ENCODE measurements at regions not wholly inside any gene's neighbourhood (a gene's known extent, or its start where the extent isn't known, plus 50 kb on each side); places are given as distances from the start of the nearest gene placed in this dataset.
"Not testable (repeated sequence)": the region's sequence is repeated elsewhere in the genome, so short reads cannot be mapped to it uniquely, and the experiment has no call there.

GRCh38 chr1:157288996-157289395 is 150.8 kb upstream of the ETV3 start:
- no peak for DNase-seq

- DNase-seq, result no peak
These were observed 150.3 kb upstream of the ETV3 start for GRCh38 chr1:157288492-157288891.

GRCh38 chr1:157288006-157288405 is 149.8 kb upstream of the ETV3 start:
- no peak for DNase-seq

- no peak for DNase-seq
These were observed 149.3 kb upstream of the ETV3 start for GRCh38 chr1:157287462-157287861.

- no peak for DNase-seq
These were observed 148.6 kb upstream of the ETV3 start for GRCh38 chr1:157286646-157287420.

GRCh38 chr1:157286096-157286495 is 147.9 kb upstream of the ETV3 start:
- no peak for DNase-seq

GRCh38 chr1:157284451-157284850 is 146.3 kb upstream of the ETV3 start:
- DNase-seq, result no peak

- no peak for DNase-seq
These were observed 141.6 kb upstream of the ETV3 start for GRCh38 chr1:157279802-157280140.

- DNase-seq, result no peak
These were observed 141.1 kb upstream of the ETV3 start for GRCh38 chr1:157279138-157279801.

- no peak for DNase-seq
These were observed 140.4 kb upstream of the ETV3 start for GRCh38 chr1:157278383-157279137.

- no peak for DNase-seq
These were observed 139.7 kb upstream of the ETV3 start for GRCh38 chr1:157277913-157278312.

GRCh38 chr1:157277281-157277680 is 139.1 kb upstream of the ETV3 start:
- DNase-seq, result no peak

GRCh38 chr1:157274698-157275534 is 136.7 kb upstream of the ETV3 start:
- no peak for DNase-seq

- DNase-seq, result no peak
These were observed 134.7 kb upstream of the ETV3 start for GRCh38 chr1:157272729-157273524.

- no peak for DNase-seq
These were observed 134.1 kb upstream of the ETV3 start for GRCh38 chr1:157272264-157272663.

GRCh38 chr1:157270705-157271274 is 132.6 kb upstream of the ETV3 start:
- DNase-seq, result no peak

- DNase-seq, result no peak
These were observed 131.6 kb upstream of the ETV3 start for GRCh38 chr1:157269656-157270375.

- DNase-seq, result no peak
These were observed 124.7 kb upstream of the ETV3 start for GRCh38 chr1:157262891-157263290.

GRCh38 chr1:157262422-157262821 is 124.2 kb upstream of the ETV3 start:
- no peak for DNase-seq

GRCh38 chr1:157255891-157256290 is 117.7 kb upstream of the ETV3 start:
- not testable (repeated sequence) for DNase-seq

GRCh38 chr1:157254183-157254582 is 116.0 kb upstream of the ETV3 start:
- DNase-seq, result not testable (repeated sequence)

All from occipital lobe (tissue), 1 donor.